GM10248 (cell line): ENCODE measurements at regions not wholly inside any gene's neighbourhood (a gene's known extent, or its start where the extent isn't known, plus 50 kb on each side); places are given as distances from the start of the nearest gene placed in this dataset.

ENCODE experiments used
- CTCF ChIA-PET: fragments of 300-600 bp; sonication (Branson Sonifier 250); formaldehyde crosslinking; extraction: SDS; loops from one replicate; lab custom pipeline; 2021; ENCODE audit warnings: antibody characterized with exemption; lab: Yijun Ruan, JAX
- POLR2A ChIA-PET: fragments of 350-650 bp; sonication (Branson Sonifier 250); formaldehyde crosslinking; extraction: SDS; loops from one replicate; lab custom pipeline; 2020; ENCODE audit warnings: antibody characterized with exemption; lab: Yijun Ruan, JAX
- DNase-seq: peaks from one replicate; pipeline ENCODE4 v3.0.0; 2012; ENCODE audit errors: extremely low spot score
- TF ChIP-seq, protein P1 (sequence below): IDR thresholded peaks from 2 replicates; pipeline ENCODE4 v1.5.1; 2012; ENCODE audit warnings: mild to moderate bottlenecking, low read depth; ENCODE audit errors: extremely low read depth, missing control alignments, control extremely low read depth

DNA sequence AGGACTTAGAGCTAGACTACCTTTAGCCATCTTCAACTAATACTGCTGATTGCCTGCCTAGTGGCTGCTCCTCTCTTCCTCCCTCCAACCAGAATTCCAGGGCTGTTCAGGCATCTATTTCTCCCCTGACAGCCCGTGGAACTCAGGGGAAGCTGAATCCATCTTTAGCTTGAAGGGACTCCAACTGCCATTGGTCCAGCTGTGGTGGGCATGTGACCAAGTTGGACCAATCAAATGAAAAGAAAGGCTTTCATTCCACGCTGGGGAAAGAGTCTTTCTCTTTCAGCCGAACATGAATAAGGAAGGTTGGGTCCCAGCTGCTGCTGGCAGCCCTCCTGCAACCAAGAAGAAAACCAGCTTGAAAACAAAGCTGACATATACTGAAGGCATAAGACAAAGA is 168.5 kb upstream of the OBI1 start:
- TF ChIP-seq, protein P1, sequence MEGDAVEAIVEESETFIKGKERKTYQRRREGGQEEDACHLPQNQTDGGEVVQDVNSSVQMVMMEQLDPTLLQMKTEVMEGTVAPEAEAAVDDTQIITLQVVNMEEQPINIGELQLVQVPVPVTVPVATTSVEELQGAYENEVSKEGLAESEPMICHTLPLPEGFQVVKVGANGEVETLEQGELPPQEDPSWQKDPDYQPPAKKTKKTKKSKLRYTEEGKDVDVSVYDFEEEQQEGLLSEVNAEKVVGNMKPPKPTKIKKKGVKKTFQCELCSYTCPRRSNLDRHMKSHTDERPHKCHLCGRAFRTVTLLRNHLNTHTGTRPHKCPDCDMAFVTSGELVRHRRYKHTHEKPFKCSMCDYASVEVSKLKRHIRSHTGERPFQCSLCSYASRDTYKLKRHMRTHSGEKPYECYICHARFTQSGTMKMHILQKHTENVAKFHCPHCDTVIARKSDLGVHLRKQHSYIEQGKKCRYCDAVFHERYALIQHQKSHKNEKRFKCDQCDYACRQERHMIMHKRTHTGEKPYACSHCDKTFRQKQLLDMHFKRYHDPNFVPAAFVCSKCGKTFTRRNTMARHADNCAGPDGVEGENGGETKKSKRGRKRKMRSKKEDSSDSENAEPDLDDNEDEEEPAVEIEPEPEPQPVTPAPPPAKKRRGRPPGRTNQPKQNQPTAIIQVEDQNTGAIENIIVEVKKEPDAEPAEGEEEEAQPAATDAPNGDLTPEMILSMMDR = no peak
- POLR2A ChIA-PET = no interaction called here
- no peak for DNase-seq
- CTCF ChIA-PET = interaction anchor here (0.9 to 1.1 kb wide), 2 partner anchors 8 to 10 kb away, joined by 3 read pairs; no protein-coding TSS in a partner anchor

- TF ChIP-seq, protein P1 = no peak
- no peak for DNase-seq
- ChIA-PET POLR2A (no interaction called here), CTCF (no interaction called here)
Measured at GRCh38 chr13:78826936-78827335, 168.0 kb upstream of the OBI1 start.

DNA sequence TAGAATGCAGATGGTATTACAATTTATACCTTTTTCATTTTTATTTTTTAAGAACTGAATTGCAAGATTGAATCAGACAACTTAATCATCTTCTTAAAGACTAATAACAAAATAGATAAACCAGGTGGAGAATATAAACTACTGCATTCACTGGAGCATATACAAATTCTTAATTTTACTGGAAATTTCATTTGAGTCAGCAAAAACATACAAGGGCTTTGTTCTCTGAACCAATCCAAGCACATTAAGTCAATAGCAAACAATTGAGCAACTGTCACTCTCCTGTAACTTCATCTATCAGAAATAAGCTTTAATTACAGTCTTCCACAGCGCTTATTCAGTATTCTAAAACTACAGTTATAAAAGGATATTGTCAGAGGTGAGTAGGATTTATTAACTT is 167.4 kb upstream of the OBI1 start:
- DNase-seq = no peak
- CTCF ChIA-PET = no interaction called here
- POLR2A ChIA-PET = no interaction called here
- TF ChIP-seq, protein P1 = no peak

DNA sequence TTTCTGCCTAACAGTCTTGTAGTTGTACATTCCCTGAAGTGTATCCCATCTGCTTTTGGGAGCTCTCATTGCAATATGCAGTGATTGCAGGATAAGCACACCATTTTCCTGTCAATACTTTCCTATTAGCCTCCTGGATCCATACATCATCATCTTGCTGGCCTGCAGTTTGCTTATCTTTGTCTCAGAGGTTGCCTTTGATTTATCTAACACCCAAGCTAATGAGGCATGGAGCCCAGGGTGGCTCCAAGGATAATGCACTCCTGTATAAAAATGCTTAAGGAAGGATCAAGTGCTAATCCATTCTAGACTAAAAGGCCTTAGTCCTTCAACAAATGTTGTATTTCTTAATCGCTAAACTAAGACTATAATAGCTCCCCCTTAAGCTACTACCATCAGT is 161.6 kb upstream of the OBI1 start:
- ChIA-PET POLR2A (no interaction called here), CTCF (interaction anchor here (1.0 to 1.2 kb wide), 2 partner anchors 36 to 140 kb away, joined by 3 read pairs; no protein-coding TSS in a partner anchor)
- DNase-seq = no peak
- TF ChIP-seq, protein P1 = no peak

DNA sequence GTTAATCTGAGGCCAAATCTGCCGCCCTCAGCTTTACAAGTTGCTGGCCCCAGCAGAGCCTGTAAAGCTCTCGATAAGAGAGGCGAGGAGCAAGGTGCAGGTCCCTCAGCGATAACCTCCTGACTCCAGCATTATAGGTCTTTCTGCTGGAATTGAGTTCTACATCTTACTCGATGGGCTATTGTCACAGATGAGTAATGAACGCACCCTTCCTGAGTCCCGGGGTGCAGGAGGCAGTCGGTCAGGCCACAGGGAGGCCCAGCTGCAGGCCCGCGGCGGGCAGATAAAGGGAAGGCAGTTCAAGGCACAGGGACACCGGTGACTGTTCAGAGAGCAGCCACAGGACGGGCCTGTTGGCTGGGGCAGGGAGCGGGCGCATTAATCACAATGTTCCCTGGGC is 157.6 kb upstream of the OBI1 start:
- TF ChIP-seq, protein P1 = no peak
- DNase-seq = no peak
- POLR2A ChIA-PET = no interaction called here
- CTCF ChIA-PET = interaction anchor here (1.4 to 1.7 kb wide), 2 partner anchors 11 to 14 kb away, joined by 3 read pairs; no protein-coding TSS in a partner anchor

GRCh38 chr13:78816154-78816553 is 157.2 kb upstream of the OBI1 start:
- CTCF ChIA-PET = no interaction called here
- TF ChIP-seq, protein P1 = no peak
- no peak for DNase-seq
- POLR2A ChIA-PET = no interaction called here
